HG03066 (cell line): ENCODE measurements at regions not wholly inside any gene's neighbourhood (a gene's known extent, or its start where the extent isn't known, plus 50 kb on each side); places are given as distances from the start of the nearest gene placed in this dataset.

Experiments used
- ATAC-seq: cut with Tn5 transposase; IDR thresholded peaks from one replicate; pipeline ENCODE4 v1.9.1; 2021; ENCODE audit warnings: low read depth; ENCODE audit not compliant: unreplicated experiment

DNA sequence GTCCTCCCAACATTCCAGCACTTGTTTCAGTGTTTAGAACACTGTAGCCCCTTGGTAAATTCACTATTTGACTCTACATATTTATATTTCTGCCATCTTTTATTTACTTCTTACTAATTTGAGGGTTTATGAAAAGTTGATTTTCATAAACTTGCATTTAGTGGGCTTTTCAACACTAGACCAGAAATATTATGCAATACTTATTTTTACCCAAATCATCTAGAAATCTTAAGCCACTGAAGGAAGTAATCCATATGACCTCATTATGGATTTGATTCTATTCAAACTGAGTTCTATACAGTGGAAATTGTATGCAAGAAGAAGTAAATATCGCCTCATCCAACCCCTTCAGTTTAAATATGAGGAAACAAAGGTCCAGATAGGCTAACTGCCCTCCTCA lies 92.6 kb upstream of the VRK2 start:
- ATAC-seq = no peak

DNA sequence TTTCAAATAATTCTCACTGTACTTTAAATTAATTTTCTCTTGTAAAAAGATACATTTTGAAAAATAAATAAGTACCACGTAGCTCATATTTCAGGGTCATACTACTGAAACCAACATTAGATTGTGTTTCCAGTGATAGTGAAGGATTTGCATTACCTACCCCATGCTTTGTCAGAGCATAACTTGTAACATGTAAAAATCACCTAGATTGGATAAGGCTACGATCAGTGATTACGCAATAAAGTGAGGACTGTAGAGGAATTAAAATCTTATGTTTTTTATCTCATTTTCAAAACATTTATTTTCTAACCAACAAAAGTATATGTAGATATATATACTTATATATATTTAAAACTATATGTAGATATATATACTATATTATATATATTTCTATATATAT lies 89.4 kb upstream of the VRK2 start:
- no peak for ATAC-seq

DNA sequence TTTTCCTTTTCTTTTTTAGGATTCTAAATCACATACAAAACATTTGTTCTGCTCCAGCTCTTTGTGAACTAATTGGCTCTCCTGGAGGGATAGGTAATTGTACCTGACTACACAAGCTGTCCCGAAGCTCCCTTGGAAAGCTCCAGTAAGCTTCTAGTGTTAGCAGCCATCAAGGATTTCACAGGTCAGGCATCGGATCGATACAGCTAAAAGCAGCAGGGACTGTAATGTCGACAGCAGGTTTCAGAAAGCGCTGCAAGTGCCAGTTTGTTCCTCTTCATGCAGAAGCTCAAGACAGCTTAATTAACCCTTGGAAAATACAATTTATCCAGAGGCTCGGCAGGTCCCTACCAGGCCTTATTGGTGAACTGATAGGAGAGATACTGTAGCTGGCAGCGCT lies 87.2 kb upstream of the VRK2 start:
- no peak for ATAC-seq

DNA sequence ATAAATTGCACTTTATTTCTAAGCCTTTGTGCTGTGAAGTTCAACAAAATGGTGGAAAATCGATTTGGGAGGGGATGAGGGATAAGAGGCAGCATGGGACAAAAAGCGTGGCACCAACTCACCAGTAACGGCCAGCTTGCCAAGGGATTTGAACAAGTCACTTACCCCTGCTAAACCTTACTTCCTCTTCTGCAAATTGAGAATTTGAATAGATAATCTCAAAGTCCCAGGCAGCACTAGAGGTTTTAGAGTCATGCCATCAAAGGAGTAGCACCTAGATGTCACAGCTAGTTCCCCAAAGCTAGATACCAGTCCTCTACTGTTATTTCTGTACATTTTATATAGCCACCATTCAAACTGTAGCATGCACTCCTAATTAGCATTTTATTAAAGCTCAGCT lies 83.7 kb upstream of the VRK2 start:
- ATAC-seq = no peak

DNA sequence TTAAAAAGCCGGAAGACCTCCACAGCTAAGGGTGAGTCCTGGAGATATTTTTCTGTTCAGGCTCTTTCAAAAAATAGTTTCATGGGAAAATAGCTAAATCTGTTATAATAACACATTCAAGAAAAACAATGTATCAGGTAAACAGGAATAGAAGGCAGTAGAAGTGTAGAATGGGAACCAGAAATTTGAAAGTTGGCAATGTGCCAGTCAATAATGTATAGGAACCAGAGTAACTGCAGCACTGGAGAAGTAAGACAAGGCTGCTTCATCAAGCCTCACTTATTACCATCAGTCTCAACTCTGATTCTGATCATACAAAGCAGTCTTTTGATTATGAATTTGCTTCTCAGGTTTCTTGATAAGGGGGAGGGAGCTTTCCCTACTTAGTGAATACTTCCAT lies 81.4 kb upstream of the VRK2 start:
- ATAC-seq = no peak

DNA sequence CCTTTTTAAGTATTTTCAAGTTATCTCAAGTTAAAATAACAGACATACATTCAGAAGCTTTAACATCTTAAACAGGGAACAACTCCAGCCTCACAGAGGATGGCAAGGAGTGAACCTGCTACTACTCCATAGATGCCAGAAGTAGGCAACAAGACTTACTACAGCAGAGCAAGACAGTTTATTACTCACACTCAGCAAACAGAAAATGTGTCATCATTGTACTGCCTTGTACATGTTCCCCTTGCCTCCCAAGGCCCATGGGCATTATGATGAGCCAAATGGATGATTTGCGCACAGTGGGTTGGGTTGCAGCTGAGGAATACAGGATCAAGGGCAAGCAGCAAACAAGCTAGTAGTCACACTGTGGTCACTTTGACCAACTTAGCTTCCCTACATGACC lies 80.6 kb upstream of the VRK2 start:
- no peak for ATAC-seq

DNA sequence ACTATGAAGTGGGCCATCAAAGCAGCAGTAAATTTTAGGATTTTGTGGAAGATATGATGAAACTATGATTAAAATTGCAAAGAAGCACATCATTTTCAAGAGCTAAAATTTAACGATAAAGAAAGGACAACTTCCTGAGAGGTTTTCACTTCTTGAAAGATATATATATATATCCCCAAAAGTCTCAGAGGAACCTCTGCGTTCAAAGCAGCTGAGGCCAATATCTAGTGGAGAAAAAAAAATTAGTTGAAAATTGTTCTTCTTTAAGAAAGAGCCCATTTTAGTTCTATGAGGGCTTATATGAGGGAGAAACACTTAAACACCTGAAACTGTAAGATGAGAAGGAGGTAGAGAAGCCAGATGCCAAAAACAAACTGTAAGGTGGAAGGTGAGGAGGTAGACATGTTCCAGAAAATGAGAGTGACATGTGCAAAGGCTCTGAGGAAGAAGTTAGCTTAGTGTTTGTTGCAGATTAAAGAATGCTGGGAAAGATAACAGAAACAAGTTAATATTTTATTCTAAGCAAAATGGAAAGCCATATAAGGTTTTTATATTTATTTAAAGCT lies 72.9 kb upstream of the VRK2 start:
- ATAC-seq = no peak

DNA sequence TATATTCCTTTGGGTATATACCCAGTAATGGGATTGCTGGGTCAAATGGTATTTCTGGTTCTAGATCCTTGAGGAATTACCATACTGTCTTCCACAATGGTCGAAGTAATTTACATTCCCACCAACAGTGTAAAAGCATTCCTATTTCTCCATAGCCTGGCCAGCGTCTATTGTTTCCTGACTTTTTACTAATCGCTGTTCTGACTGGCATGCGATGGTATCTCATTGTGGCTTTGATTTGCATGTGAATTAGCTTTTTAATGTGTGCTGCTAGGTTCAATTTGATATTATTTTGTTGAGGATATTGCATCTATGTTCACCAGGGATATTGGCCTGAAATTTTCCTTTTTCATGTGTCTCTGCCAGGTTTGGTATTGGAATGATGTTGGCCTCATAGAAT lies 67.4 kb upstream of the VRK2 start:
- ATAC-seq = no peak

DNA sequence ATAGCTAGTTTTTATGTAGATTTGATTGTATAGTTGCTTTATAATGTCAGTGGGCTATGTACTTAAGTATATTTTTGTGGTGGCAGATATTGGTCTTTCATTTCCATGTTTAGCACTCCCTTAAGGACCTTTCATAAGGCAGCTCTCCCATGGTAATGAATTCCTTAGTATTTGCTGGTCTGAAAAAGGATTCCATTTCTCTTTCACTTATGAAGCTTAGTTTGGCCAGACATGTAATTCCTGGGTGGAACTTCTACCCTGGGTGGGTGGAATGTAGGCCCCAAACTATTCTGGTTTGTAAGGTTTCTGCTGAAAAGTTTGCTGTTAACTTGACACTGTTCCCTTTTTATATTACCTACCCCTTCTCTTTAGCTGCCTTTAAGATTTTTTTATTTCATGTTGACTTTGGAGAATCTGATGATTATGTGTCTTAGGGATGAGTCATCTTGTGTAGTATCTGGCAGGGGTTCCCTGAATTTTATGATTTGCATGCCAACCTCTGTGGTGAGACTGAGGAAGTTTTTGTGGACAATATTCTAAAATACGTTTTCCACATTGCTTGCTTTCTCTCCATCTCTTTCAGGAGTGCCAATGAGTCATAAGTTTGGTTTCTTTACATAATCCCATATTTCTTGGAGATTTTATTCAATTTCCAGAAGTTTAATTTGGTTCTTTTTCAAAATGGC lies 65.4 kb upstream of the VRK2 start:
- no peak for ATAC-seq

DNA sequence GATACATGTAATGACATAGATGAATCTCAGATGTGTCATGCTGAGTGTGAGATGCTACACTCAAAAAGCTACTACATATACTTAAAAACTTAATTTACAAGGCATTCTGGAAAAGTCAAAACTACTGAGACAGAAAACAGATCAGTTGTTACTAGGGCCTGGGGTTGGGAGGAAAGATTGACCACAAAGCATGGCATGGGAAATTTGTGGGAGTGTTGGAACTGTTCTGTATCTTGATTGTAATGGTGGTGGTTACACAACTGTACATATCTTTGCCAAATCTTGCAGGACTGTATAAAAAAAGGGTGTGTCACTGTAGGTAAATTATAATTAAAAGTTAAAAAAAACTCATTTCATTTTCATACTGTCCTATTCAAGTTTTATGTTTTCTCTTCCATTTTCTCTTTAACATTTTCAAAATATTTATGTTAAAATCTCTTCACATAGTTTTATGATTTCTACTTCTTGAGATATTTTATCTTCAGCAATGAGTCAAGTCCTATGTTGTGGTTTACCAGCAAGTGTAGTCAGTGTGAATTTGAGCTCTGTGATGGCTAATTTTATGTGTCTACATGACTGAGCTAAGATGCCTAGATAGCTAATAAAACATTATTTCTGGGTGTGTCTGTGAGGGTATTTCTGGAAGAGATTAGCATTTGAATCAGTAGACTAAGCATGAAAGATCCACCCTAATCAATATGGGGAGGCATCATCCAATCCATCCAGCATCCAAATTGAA lies 58.6 kb upstream of the VRK2 start:
- no peak for ATAC-seq

DNA sequence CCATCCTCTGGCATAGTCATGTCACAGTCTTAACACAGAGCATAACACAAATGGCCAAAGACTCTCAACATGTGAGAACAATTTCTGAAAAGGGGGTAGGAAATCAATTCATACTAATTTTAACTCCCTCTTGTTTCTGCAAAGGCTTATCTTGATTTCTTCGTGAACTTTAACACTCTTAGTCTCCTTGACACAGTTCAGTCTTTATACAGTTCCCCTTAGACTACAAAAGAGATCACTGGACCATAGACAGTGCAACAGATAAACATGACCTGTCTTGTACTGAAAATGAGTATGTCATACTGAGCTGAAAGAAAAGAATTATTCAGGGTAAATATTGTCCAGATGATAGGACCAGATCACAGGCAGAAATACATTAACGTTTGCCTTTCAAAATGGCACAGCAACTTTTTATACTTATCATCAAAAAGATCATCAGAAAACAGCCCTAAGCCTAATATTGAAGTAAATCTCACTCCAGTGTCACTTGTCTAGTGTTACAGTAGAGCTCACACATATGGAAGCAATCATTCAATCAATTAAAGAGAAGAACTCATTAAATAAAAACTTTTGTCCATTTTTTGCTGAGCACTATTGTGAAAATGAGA lies 56.4 kb upstream of the VRK2 start:
- peak; percentile 54 for ATAC-seq
